Hypothalamus (tissue), 51 donors: ENCODE measurements at regions not wholly inside any gene's neighbourhood (a gene's known extent, or its start where the extent isn't known, plus 50 kb on each side); places are given as distances from the start of the nearest gene placed in this dataset.
"Not testable (repeated sequence)": the region's sequence is repeated elsewhere in the genome, so short reads cannot be mapped to it uniquely, and the experiment has no call there.

Experiments used
- DNase-seq, 51 donors: peaks; one replicate each; lab custom pipeline; 2025; lab: John Stamatoyannopoulos, UW

GRCh38 chr1:113292603-113293255 lies 97.6 kb upstream of the MAGI3 start:
- no peak for DNase-seq

GRCh38 chr1:113293256-113293626 lies 97.1 kb upstream of the MAGI3 start:
- no peak for DNase-seq

GRCh38 chr1:113297749-113298148 lies 92.6 kb upstream of the MAGI3 start:
- DNase-seq, result no peak

GRCh38 chr1:113298941-113299340 lies 91.4 kb upstream of the MAGI3 start:
- no peak for DNase-seq

- no peak for DNase-seq
These were observed 87.7 kb upstream of the MAGI3 start for GRCh38 chr1:113302636-113303035.

GRCh38 chr1:113303267-113303666 lies 87.0 kb upstream of the MAGI3 start:
- no peak for DNase-seq

GRCh38 chr1:113305029-113305428 lies 85.3 kb upstream of the MAGI3 start:
- DNase-seq, result not testable (repeated sequence)

GRCh38 chr1:113307771-113308445 lies 82.4 kb upstream of the MAGI3 start:
- DNase-seq, result no peak

- not testable (repeated sequence) for DNase-seq
These were observed 77.7 kb upstream of the MAGI3 start for GRCh38 chr1:113312651-113313050.

GRCh38 chr1:113314600-113314999 lies 75.7 kb upstream of the MAGI3 start:
- no peak for DNase-seq

GRCh38 chr1:113320272-113320671 lies 70.0 kb upstream of the MAGI3 start:
- DNase-seq, result no peak

GRCh38 chr1:113320972-113321680 lies 69.2 kb upstream of the MAGI3 start:
- DNase-seq, result no peak

GRCh38 chr1:113321771-113322387 lies 68.4 kb upstream of the MAGI3 start:
- no peak for DNase-seq

- DNase-seq, result no peak
These were observed 67.9 kb upstream of the MAGI3 start for GRCh38 chr1:113322439-113322838.

- DNase-seq, result no peak
These were observed 65.3 kb upstream of the MAGI3 start for GRCh38 chr1:113325022-113325421.

- no peak for DNase-seq
These were observed 63.3 kb upstream of the MAGI3 start for GRCh38 chr1:113326976-113327375.

- no peak for DNase-seq
These were observed 57.3 kb upstream of the MAGI3 start for GRCh38 chr1:113333056-113333455.

GRCh38 chr1:113340038-113340437 lies 50.3 kb upstream of the MAGI3 start:
- DNase-seq, result no peak
